ENCODE measurements at regions not wholly inside any gene's neighbourhood (a gene's known extent, or its start where the extent isn't known, plus 50 kb on each side); places are given as distances from the start of the nearest gene placed in this dataset.

GRCh38 chr15:47998619-47999019 is 122.2 kb upstream of the SLC24A5 start:
- Histone ChIP-seq H3K36me3 (replicated peaks in 1 of 2; ENCODE audit: control insufficient read depth in 1 of 2, insufficient read depth in 2 of 2, low read length in 2 of 2) (no peaks in the 10 kb centered on the region), H2AFZ (ENCODE audit: insufficient read depth, low read depth, low read length, poor library complexity, severe bottlenecking) (no peak overlapping the region), H3K9ac (ENCODE audit: insufficient read depth, low read length, poor library complexity, severe bottlenecking) (no peak overlapping the region), H3K4me1 (ENCODE audit: control insufficient read depth in 1 of 2, insufficient read depth in 2 of 2, low read length in 2 of 2) (peaks cover 61% of the 10 kb centered on the region in 2 donors), H3K4me3 (replicated peaks in 1 of 3; ENCODE audit: low read depth in 2 of 3, low read length in 3 of 3) (no peak overlapping the region), H3K79me2 (ENCODE audit: insufficient read depth, low read length) (no peaks in the 10 kb centered on the region), H3K9me3 (replicated peaks in 1 of 2; ENCODE audit: control insufficient read depth in 1 of 2, insufficient read depth in 1 of 2, low read length in 2 of 2) (no peaks in the 10 kb centered on the region), H3K27ac (ENCODE audit: low read depth in 1 of 2, low read length in 2 of 2) (no peak overlapping the region), H3K4me2 (replicated peaks; ENCODE audit: extremely low read depth, low read length, poor library complexity, severe bottlenecking) (no peak overlapping the region), H3K27me3 (ENCODE audit: control insufficient read depth in 2 of 2, insufficient read depth in 2 of 2, low read length in 2 of 2) (no peaks in the 10 kb centered on the region), H4K20me1 (ENCODE audit: insufficient read depth, low read length) (no peaks in the 10 kb centered on the region)
- peak overlapping the region in 1 of 2 donors; percentile 39 for H3K4me3 Mint-ChIP-seq
- TF ChIP-seq, protein P1, sequence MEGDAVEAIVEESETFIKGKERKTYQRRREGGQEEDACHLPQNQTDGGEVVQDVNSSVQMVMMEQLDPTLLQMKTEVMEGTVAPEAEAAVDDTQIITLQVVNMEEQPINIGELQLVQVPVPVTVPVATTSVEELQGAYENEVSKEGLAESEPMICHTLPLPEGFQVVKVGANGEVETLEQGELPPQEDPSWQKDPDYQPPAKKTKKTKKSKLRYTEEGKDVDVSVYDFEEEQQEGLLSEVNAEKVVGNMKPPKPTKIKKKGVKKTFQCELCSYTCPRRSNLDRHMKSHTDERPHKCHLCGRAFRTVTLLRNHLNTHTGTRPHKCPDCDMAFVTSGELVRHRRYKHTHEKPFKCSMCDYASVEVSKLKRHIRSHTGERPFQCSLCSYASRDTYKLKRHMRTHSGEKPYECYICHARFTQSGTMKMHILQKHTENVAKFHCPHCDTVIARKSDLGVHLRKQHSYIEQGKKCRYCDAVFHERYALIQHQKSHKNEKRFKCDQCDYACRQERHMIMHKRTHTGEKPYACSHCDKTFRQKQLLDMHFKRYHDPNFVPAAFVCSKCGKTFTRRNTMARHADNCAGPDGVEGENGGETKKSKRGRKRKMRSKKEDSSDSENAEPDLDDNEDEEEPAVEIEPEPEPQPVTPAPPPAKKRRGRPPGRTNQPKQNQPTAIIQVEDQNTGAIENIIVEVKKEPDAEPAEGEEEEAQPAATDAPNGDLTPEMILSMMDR (IDR thresholded peaks at IDR 0.05), result no peak
- H3K4me1 Mint-ChIP-seq, result peaks cover 68% of the 10 kb centered on the region
- no peaks in the 10 kb centered on the region for H3K36me3 Mint-ChIP-seq
- WGBS (ENCODE audit: insufficient coverage), result no CpG with 5 or more reads among the region's 2 CpGs
- H3K9me3 Mint-ChIP-seq, result no peaks in the 10 kb centered on the region
- peak overlapping the region in 1 of 7 donors; percentile 2 for H3K27ac Mint-ChIP-seq
- intact Hi-C loops (cut with micrococcal nuclease), result loop anchor here in 1 of 2 donors (10.0 kb wide), 1 partner anchor 524 kb away; no protein-coding TSS in a partner anchor
- peaks cover 0 to 6% (median 5%) of the 10 kb centered on the region in 3 donors for H3K27me3 Mint-ChIP-seq (ENCODE audit: low read depth in 3 of 3)
- DNase-seq, result peak; percentile 9 to 13 (median 10)

GRCh38 chr15:48001393-48002039 is 119.3 kb upstream of the SLC24A5 start:
- Histone ChIP-seq H2AFZ (ENCODE audit: insufficient read depth, low read depth, low read length, poor library complexity, severe bottlenecking) (no peak overlapping the region), H3K4me1 (ENCODE audit: control insufficient read depth in 1 of 2, insufficient read depth in 2 of 2, low read length in 2 of 2) (peaks cover 59 to 60% of the 10 kb centered on the region in 2 donors), H3K4me2 (replicated peaks; ENCODE audit: extremely low read depth, low read length, poor library complexity, severe bottlenecking) (peak overlapping the region; percentile 40), H3K27ac (ENCODE audit: low read depth in 1 of 2, low read length in 2 of 2) (peak overlapping the region in 1 of 2 donors; percentile 67), H3K27me3 (ENCODE audit: control insufficient read depth in 2 of 2, insufficient read depth in 2 of 2, low read length in 2 of 2) (no peaks in the 10 kb centered on the region), H3K9ac (ENCODE audit: insufficient read depth, low read length, poor library complexity, severe bottlenecking) (no peak overlapping the region), H3K4me3 (replicated peaks in 1 of 3; ENCODE audit: low read depth in 2 of 3, low read length in 3 of 3) (peak overlapping the region in 1 of 3 experiments; percentile 38), H3K79me2 (ENCODE audit: insufficient read depth, low read length) (no peaks in the 10 kb centered on the region), H3K36me3 (replicated peaks in 1 of 2; ENCODE audit: control insufficient read depth in 1 of 2, insufficient read depth in 2 of 2, low read length in 2 of 2) (no peaks in the 10 kb centered on the region), H3K9me3 (replicated peaks in 1 of 2; ENCODE audit: control insufficient read depth in 1 of 2, insufficient read depth in 1 of 2, low read length in 2 of 2) (no peaks in the 10 kb centered on the region), H4K20me1 (ENCODE audit: insufficient read depth, low read length) (no peaks in the 10 kb centered on the region)
- Mint-ChIP-seq H3K27me3 (ENCODE audit: low read depth in 3 of 3) (peaks cover 0 to 3% (median 0%) of the 10 kb centered on the region in 3 donors), H3K4me3 (peak overlapping the region in 1 of 2 donors; percentile 21), H3K9me3 (no peaks in the 10 kb centered on the region), H3K4me1 (peaks cover 63% of the 10 kb centered on the region), H3K27ac (peak overlapping the region in 6 of 7 donors; percentile 26 to 75 (median 52)), H3K36me3 (no peaks in the 10 kb centered on the region)
- WGBS (ENCODE audit: insufficient coverage), result 47% methylated on average over 2 of the region's 3 CpGs
- peak; percentile 9 to 21 (median 20) for DNase-seq
- intact Hi-C loops (cut with micrococcal nuclease), result no loop called here
- TF ChIP-seq, protein P1 (IDR thresholded peaks at IDR 0.05), result no peak

All from CD14-positive monocyte (primary cell).